ENCODE measurements at regions not wholly inside any gene's neighbourhood (a gene's known extent, or its start where the extent isn't known, plus 50 kb on each side); places are given as distances from the start of the nearest gene placed in this dataset.

- TF ChIP-seq, protein P1, sequence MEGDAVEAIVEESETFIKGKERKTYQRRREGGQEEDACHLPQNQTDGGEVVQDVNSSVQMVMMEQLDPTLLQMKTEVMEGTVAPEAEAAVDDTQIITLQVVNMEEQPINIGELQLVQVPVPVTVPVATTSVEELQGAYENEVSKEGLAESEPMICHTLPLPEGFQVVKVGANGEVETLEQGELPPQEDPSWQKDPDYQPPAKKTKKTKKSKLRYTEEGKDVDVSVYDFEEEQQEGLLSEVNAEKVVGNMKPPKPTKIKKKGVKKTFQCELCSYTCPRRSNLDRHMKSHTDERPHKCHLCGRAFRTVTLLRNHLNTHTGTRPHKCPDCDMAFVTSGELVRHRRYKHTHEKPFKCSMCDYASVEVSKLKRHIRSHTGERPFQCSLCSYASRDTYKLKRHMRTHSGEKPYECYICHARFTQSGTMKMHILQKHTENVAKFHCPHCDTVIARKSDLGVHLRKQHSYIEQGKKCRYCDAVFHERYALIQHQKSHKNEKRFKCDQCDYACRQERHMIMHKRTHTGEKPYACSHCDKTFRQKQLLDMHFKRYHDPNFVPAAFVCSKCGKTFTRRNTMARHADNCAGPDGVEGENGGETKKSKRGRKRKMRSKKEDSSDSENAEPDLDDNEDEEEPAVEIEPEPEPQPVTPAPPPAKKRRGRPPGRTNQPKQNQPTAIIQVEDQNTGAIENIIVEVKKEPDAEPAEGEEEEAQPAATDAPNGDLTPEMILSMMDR (IDR thresholded peaks at IDR 0.05; ENCODE audit: borderline replicate concordance, extremely low read depth, low read length, poor library complexity, severe bottlenecking) = no peak
- TF ChIP-seq EZH2 (IDR thresholded peaks at IDR 0.05; ENCODE audit: borderline replicate concordance, low read depth, low read length, severe bottlenecking) = no peak
These were observed 259.1 kb downstream of the C4orf33 start for GRCh38 chr4:129355031-129355430.

Data from DND-41 (cell line).